ENCODE measurements at regions not wholly inside any gene's neighbourhood (a gene's known extent, or its start where the extent isn't known, plus 50 kb on each side); places are given as distances from the start of the nearest gene placed in this dataset.

- ChIA-PET CTCF (no interaction called here), POLR2A (no interaction called here)
- no peaks in the 10 kb centered on the region for H3K4me1 ChIP-seq (ENCODE audit: control insufficient read depth in 2 of 2, insufficient read depth in 2 of 2, low read length in 2 of 2)
- no peak overlapping the region for H3K27ac Mint-ChIP-seq
- no peaks in the 10 kb centered on the region for H3K27me3 ChIP-seq (ENCODE audit: control insufficient read depth in 2 of 2, insufficient read depth in 2 of 2, low read length in 2 of 2)
- no peaks in the 10 kb centered on the region for H3K36me3 ChIP-seq (ENCODE audit: control insufficient read depth in 2 of 3, insufficient read depth in 3 of 3, low read length in 3 of 3)
- no peak overlapping the region for H3K27ac ChIP-seq (ENCODE audit: low read depth, low read length)
- ATAC-seq: no peak
- no peak overlapping the region for H3K4me3 Mint-ChIP-seq
- H3K27me3 Mint-ChIP-seq: peaks cover 0 to 27% (median 0%) of the 10 kb centered on the region in 5 donors
- H3K4me1 Mint-ChIP-seq: peaks cover 0 to 2% (median 0%) of the 10 kb centered on the region in 7 donors
- no peak for DNase-seq
- no peaks in the 10 kb centered on the region for H3K9me3 ChIP-seq (ENCODE audit: control insufficient read depth in 2 of 3, low read length in 3 of 3)
- H3K9me3 Mint-ChIP-seq: no peaks in the 10 kb centered on the region
- no peak overlapping the region for H3K4me3 ChIP-seq (ENCODE audit: low read length)
- H3K36me3 Mint-ChIP-seq: no peaks in the 10 kb centered on the region
- intact Hi-C loops (cut with micrococcal nuclease): no loop called here
Observed at GRCh38 chr17:56699186-56699894, 105.8 kb downstream of the NOG start.

GRCh38 chr17:56700919-56701420, 107.5 kb downstream of the NOG start:
- DNase-seq (no peak), ATAC-seq (no peak)
- POLR2A ChIA-PET: no interaction called here
- Mint-ChIP-seq H3K4me3 (no peak overlapping the region), H3K9me3 (no peaks in the 10 kb centered on the region), H3K27ac (no peak overlapping the region), H3K27me3 (peaks cover 0 to 26% (median 0%) of the 10 kb centered on the region in 5 donors), H3K36me3 (no peaks in the 10 kb centered on the region), H3K4me1 (peaks cover 0 to 2% (median 0%) of the 10 kb centered on the region in 7 donors)
- Histone ChIP-seq H3K27ac (ENCODE audit: low read depth, low read length) (no peak overlapping the region), H3K27me3 (ENCODE audit: control insufficient read depth in 2 of 2, insufficient read depth in 2 of 2, low read length in 2 of 2) (no peaks in the 10 kb centered on the region), H3K9me3 (ENCODE audit: control insufficient read depth in 2 of 3, low read length in 3 of 3) (no peaks in the 10 kb centered on the region), H3K36me3 (ENCODE audit: control insufficient read depth in 2 of 3, insufficient read depth in 3 of 3, low read length in 3 of 3) (no peaks in the 10 kb centered on the region), H3K4me3 (ENCODE audit: low read length) (no peak overlapping the region), H3K4me1 (ENCODE audit: control insufficient read depth in 2 of 2, insufficient read depth in 2 of 2, low read length in 2 of 2) (no peaks in the 10 kb centered on the region)
- intact Hi-C loops (cut with micrococcal nuclease): no loop called here
- CTCF ChIA-PET: interaction anchor here (0.6 kb wide), 1 partner anchor 398 kb away, joined by 3 read pairs; no protein-coding TSS in a partner anchor

- intact Hi-C loops (cut with micrococcal nuclease): no loop called here
- Histone ChIP-seq H3K27ac (ENCODE audit: low read depth, low read length) (no peak overlapping the region), H3K27me3 (ENCODE audit: control insufficient read depth in 2 of 2, insufficient read depth in 2 of 2, low read length in 2 of 2) (no peaks in the 10 kb centered on the region), H3K4me1 (ENCODE audit: control insufficient read depth in 2 of 2, insufficient read depth in 2 of 2, low read length in 2 of 2) (no peaks in the 10 kb centered on the region), H3K9me3 (ENCODE audit: control insufficient read depth in 2 of 3, low read length in 3 of 3) (no peaks in the 10 kb centered on the region), H3K4me3 (ENCODE audit: low read length) (no peak overlapping the region), H3K36me3 (ENCODE audit: control insufficient read depth in 2 of 3, insufficient read depth in 3 of 3, low read length in 3 of 3) (no peaks in the 10 kb centered on the region)
- Mint-ChIP-seq H3K36me3 (peaks cover 0 to 6% (median 0%) of the 10 kb centered on the region in 5 donors), H3K9me3 (peaks cover 0 to 2% (median 0%) of the 10 kb centered on the region in 11 donors), H3K4me3 (no peak overlapping the region), H3K27me3 (peaks cover 0 to 18% (median 5%) of the 10 kb centered on the region in 5 donors), H3K27ac (no peak overlapping the region), H3K4me1 (no peaks in the 10 kb centered on the region)
- ATAC-seq: no peak
- POLR2A ChIA-PET: no interaction called here
- no peak for DNase-seq
- CTCF ChIA-PET: no interaction called here
Observed at GRCh38 chr17:56707312-56708219, 114.1 kb downstream of the NOG start.

DNA sequence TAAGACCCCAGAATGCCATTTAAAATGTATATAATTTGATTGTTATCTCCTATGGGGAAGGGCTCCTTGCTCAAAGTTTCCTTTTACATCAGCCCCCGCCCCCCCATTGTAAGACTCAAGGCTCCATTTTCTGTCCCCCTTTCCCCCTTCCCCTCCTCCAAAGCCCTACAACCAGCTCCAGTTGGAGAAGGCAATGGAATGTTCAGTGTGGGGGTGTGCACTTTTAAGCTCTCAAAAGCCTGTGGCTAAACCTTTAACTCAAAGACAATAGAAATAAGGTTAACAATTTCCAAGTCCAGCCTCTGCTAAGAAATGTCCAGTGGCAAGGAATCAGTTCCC, 114.7 kb downstream of the NOG start:
- H3K27me3 Mint-ChIP-seq: peaks cover 0 to 12% (median 5%) of the 10 kb centered on the region in 5 donors
- no peaks in the 10 kb centered on the region for H3K4me1 ChIP-seq (ENCODE audit: control insufficient read depth in 2 of 2, insufficient read depth in 2 of 2, low read length in 2 of 2)
- no peak overlapping the region for H3K4me3 ChIP-seq (ENCODE audit: low read length)
- peaks cover 0 to 2% (median 0%) of the 10 kb centered on the region in 11 donors for H3K9me3 Mint-ChIP-seq
- DNase-seq (no peak), ATAC-seq (no peak)
- H3K27me3 ChIP-seq (ENCODE audit: control insufficient read depth in 2 of 2, insufficient read depth in 2 of 2, low read length in 2 of 2): no peaks in the 10 kb centered on the region
- no peaks in the 10 kb centered on the region for H3K9me3 ChIP-seq (ENCODE audit: control insufficient read depth in 2 of 3, low read length in 3 of 3)
- H3K36me3 Mint-ChIP-seq: peaks cover 0 to 6% (median 0%) of the 10 kb centered on the region in 5 donors
- ChIA-PET CTCF (no interaction called here), POLR2A (no interaction called here)
- no peak overlapping the region for H3K27ac Mint-ChIP-seq
- intact Hi-C loops (cut with micrococcal nuclease): no loop called here
- no peaks in the 10 kb centered on the region for H3K36me3 ChIP-seq (ENCODE audit: control insufficient read depth in 2 of 3, insufficient read depth in 3 of 3, low read length in 3 of 3)
- no peaks in the 10 kb centered on the region for H3K4me1 Mint-ChIP-seq
- no peak overlapping the region for H3K27ac ChIP-seq (ENCODE audit: low read depth, low read length)
- no peak overlapping the region for H3K4me3 Mint-ChIP-seq

GRCh38 chr17:56708670-56709410, 115.3 kb downstream of the NOG start:
- no peak overlapping the region for H3K27ac ChIP-seq (ENCODE audit: low read depth, low read length)
- Mint-ChIP-seq H3K36me3 (peaks cover 0 to 6% (median 0%) of the 10 kb centered on the region in 5 donors), H3K27me3 (peaks cover 0 to 10% (median 5%) of the 10 kb centered on the region in 5 donors), H3K4me3 (no peak overlapping the region), H3K27ac (no peak overlapping the region), H3K4me1 (no peaks in the 10 kb centered on the region), H3K9me3 (peaks cover 0 to 2% (median 0%) of the 10 kb centered on the region in 11 donors)
- intact Hi-C loops (cut with micrococcal nuclease): no loop called here
- H3K27me3 ChIP-seq (ENCODE audit: control insufficient read depth in 2 of 2, insufficient read depth in 2 of 2, low read length in 2 of 2): no peaks in the 10 kb centered on the region
- ATAC-seq (no peak), DNase-seq (no peak)
- H3K36me3 ChIP-seq (ENCODE audit: control insufficient read depth in 2 of 3, insufficient read depth in 3 of 3, low read length in 3 of 3): no peaks in the 10 kb centered on the region
- ChIA-PET POLR2A (no interaction called here), CTCF (no interaction called here)
- H3K4me1 ChIP-seq (ENCODE audit: control insufficient read depth in 2 of 2, insufficient read depth in 2 of 2, low read length in 2 of 2): no peaks in the 10 kb centered on the region
- H3K4me3 ChIP-seq (ENCODE audit: low read length): no peak overlapping the region
- no peaks in the 10 kb centered on the region for H3K9me3 ChIP-seq (ENCODE audit: control insufficient read depth in 2 of 3, low read length in 3 of 3)

GRCh38 chr17:56710986-56711385, 117.5 kb downstream of the NOG start:
- DNase-seq: no peak
- Histone ChIP-seq H3K36me3 (ENCODE audit: control insufficient read depth in 2 of 3, insufficient read depth in 3 of 3, low read length in 3 of 3) (no peaks in the 10 kb centered on the region), H3K27ac (ENCODE audit: low read depth, low read length) (no peak overlapping the region), H3K4me1 (ENCODE audit: control insufficient read depth in 2 of 2, insufficient read depth in 2 of 2, low read length in 2 of 2) (no peaks in the 10 kb centered on the region), H3K4me3 (ENCODE audit: low read length) (no peak overlapping the region), H3K9me3 (ENCODE audit: control insufficient read depth in 2 of 3, low read length in 3 of 3) (no peaks in the 10 kb centered on the region), H3K27me3 (ENCODE audit: control insufficient read depth in 2 of 2, insufficient read depth in 2 of 2, low read length in 2 of 2) (no peaks in the 10 kb centered on the region)
- ATAC-seq: no peak
- H3K36me3 Mint-ChIP-seq: peaks cover 0 to 6% (median 0%) of the 10 kb centered on the region in 5 donors
- POLR2A ChIA-PET: no interaction called here
- CTCF ChIA-PET: no interaction called here
- H3K4me3 Mint-ChIP-seq: no peak overlapping the region
- peaks cover 0 to 10% (median 4%) of the 10 kb centered on the region in 5 donors for H3K27me3 Mint-ChIP-seq
- peaks cover 0 to 2% (median 1%) of the 10 kb centered on the region in 7 donors for H3K4me1 Mint-ChIP-seq
- H3K27ac Mint-ChIP-seq: no peak overlapping the region
- peaks cover 0 to 2% (median 0%) of the 10 kb centered on the region in 11 donors for H3K9me3 Mint-ChIP-seq
- intact Hi-C loops (cut with micrococcal nuclease): loop anchor here in 1 of 2 donors (10.0 kb wide), 1 partner anchor 1106 kb away; no protein-coding TSS in a partner anchor

All from naive thymus-derived CD4-positive, alpha-beta T cell (primary cell).